ENCODE measurements at regions not wholly inside any gene's neighbourhood (a gene's known extent, or its start where the extent isn't known, plus 50 kb on each side); places are given as distances from the start of the nearest gene placed in this dataset.

DNA sequence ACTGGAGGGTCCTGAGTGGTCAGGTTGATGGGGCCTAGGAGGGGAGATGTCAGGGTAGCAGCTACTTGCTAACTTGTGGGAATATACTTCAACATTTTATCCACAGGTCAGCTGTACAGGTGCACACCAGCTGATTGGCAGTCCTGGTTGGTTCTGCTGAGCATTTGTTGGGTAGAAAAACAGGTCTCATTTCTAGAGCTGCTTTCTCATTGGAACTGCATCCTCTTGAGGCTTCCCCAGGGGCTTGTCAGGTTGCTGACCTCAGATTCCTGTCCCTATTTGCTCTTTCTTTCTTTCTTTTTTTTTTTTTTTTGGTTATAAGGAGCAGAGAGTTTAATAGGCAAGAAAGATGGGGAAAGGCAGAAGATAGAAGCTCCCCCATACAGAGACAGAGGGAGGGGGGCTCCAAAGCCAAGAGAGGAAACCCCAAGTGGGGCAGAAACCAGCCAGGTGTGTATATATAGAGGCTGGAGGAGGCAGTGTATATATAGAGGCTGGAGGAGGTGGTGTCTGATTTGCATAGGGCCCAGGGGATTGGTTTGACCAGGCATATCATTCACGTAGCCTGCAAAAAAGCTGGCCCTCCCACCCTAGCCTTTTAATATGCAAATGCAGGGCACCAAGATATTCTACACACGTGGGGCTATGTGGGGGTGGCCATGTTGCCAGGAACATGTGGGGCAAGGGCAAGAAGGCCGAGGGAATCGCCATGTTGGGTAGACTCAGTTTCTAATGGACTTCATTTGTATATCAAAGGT is 57.3 kb upstream of the STUM start:
- DNase-seq, result no peak

- DNase-seq, result peak; percentile 32
Observed at GRCh38 chr1:226492426-226493137, 56.0 kb upstream of the STUM start.

DNA sequence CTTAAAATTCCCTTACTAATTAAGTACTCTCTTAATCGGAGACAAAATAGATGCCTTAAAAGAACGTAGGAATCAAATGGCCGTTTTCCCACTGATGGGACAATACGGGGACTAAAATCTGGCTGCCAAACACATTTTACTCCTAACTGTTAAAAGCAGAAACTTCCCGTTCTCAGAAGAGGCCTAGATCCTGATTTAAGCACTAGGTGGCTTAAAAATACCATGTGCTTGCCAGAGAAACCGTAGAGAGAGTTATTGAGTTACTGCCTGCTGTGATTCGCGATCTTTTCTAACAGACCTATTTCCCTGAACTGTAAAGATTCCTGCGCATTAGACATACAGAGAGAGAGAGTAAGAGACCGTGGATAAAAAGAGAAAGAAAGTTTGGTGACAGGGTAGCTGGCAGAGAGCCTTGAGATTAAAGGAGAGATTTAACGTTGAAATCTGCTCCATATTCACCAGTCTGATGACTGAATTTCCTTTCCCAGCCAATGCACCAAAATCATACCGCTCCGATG is 54.4 kb upstream of the STUM start:
- DNase-seq, result no peak

- no peak for DNase-seq
Observed at GRCh38 chr1:226495716-226496115, 52.8 kb upstream of the STUM start.

DNA sequence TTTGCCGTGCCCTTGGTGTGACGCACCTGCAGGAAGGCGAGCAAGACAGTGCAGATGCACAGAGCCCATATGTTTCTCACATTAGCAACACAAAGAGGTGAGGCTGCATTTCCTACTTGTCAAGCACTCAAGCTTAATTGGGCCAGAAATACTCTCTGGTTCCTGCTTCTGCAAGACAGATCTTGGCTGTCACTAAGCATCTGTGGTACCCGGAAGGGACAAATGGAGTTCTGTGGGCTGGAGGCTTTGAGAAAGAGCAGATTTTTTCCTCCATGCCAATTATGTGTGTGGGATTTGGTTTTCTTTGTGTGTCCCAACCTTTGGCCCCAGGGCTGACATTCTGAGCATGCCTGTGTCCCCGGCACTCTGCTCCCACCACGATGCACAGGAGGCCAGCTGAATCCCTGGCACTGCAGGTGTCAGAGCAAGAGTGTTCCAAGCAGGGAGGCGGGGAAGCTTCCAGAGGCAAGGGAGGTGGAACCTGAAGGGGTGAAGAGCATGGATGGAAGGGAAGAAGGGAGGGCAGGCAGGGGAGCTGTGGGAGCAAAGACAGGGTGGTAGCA is 52.0 kb upstream of the STUM start:
- DNase-seq, result no peak

DNA sequence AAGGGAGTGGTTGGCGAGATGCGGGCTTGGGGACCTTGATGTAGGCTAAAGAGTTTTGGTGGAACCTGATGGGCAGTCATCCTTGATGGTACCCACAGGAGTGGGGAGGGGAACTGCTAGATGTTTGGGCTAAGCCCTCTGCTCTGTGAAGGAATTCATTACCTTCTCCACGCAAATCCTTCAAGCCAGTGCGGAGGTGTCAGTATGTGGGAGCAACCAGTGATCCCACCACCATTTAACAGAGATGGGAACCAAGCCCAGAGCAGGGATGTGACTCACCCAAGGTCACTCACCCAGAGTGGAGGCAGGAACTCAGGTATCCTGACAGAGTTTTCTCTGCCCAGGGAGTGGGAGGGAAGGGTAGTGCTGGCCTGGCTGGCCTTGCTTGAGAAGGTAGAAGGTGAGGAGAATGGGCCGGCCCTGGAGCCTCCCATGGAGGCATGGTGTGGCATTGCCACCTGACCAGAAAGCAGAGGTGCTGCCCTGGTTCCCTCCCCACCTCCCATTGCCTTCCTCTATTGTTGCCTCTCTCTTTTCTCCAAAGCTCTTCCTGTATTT is 51.2 kb upstream of the STUM start:
- DNase-seq, result no peak

GRCh38 chr1:226497991-226498639 is 50.4 kb upstream of the STUM start:
- DNase-seq, result no peak

- DNase-seq, result no peak
Observed at GRCh38 chr1:226498640-226499008, 49.9 kb upstream of the STUM start.
